ENCODE measurements at regions not wholly inside any gene's neighbourhood (a gene's known extent, or its start where the extent isn't known, plus 50 kb on each side); places are given as distances from the start of the nearest gene placed in this dataset.
A peak's percentile ranks its signal among the peaks of the same experiment; 100 is the strongest.

GRCh38 chr12:115223991-115224390 lies 540.0 kb upstream of the TBX3 start:
- Histone ChIP-seq H3K36me3 (no peaks in the 10 kb centered on the region), H3K4me2 (peak overlapping the region; percentile 6), H3K9ac (no peak overlapping the region), H3K79me2 (ENCODE audit: low read depth) (no peaks in the 10 kb centered on the region), H3F3A (ENCODE audit: low read depth) (peaks cover 7% of the 10 kb centered on the region), H3K4me3 (no peak overlapping the region), H3K27me3 (no peaks in the 10 kb centered on the region), H3K4me1 (peaks cover 17% of the 10 kb centered on the region), H3K9me3 (ENCODE audit: low read depth) (no peaks in the 10 kb centered on the region), H4K20me1 (ENCODE audit: low read depth) (no peaks in the 10 kb centered on the region), H3K27ac (no peak overlapping the region), H2AFZ (replicated peaks) (no peak overlapping the region)
- H3K9me3 Mint-ChIP-seq = no peaks in the 10 kb centered on the region
- no peak overlapping the region for H3K4me3 Mint-ChIP-seq
- TF ChIP-seq EZH2 (IDR thresholded peaks at IDR 0.05) (no peak), EZH2phosphoT487 (IDR thresholded peaks at IDR 0.05) (no peak), CTCF (IDR thresholded peaks at IDR 0.05) (no peak)
- peaks cover 8% of the 10 kb centered on the region for H3K4me1 Mint-ChIP-seq
- peak overlapping the region; percentile 90 for H3K27ac Mint-ChIP-seq
- H3K36me3 Mint-ChIP-seq = no peaks in the 10 kb centered on the region
- no peaks in the 10 kb centered on the region for H3K27me3 Mint-ChIP-seq (ENCODE audit: insufficient read depth, low read depth)
- peak; percentile 68 for DNase-seq (ENCODE audit: low spot score)

- H3K4me3 Mint-ChIP-seq = no peak overlapping the region
- no peaks in the 10 kb centered on the region for H3K36me3 ChIP-seq
- no peak overlapping the region for H3K27ac ChIP-seq
- H2AFZ ChIP-seq (replicated peaks) = no peak overlapping the region
- no peaks in the 10 kb centered on the region for H3K9me3 ChIP-seq (ENCODE audit: low read depth)
- peaks cover 8% of the 10 kb centered on the region for H3K4me1 Mint-ChIP-seq
- no peak overlapping the region for H3K9ac ChIP-seq
- no peak for DNase-seq (ENCODE audit: low spot score)
- peak overlapping the region; percentile 6 for H3K4me2 ChIP-seq
- no peaks in the 10 kb centered on the region for H3K9me3 Mint-ChIP-seq
- H3K27me3 Mint-ChIP-seq (ENCODE audit: insufficient read depth, low read depth) = no peaks in the 10 kb centered on the region
- peaks cover 7% of the 10 kb centered on the region for H3F3A ChIP-seq (ENCODE audit: low read depth)
- H3K27me3 ChIP-seq = no peaks in the 10 kb centered on the region
- H3K36me3 Mint-ChIP-seq = no peaks in the 10 kb centered on the region
- H3K4me1 ChIP-seq = peaks cover 17% of the 10 kb centered on the region
- H3K4me3 ChIP-seq = no peak overlapping the region
- H4K20me1 ChIP-seq (ENCODE audit: low read depth) = no peaks in the 10 kb centered on the region
- H3K27ac Mint-ChIP-seq = no peak overlapping the region
- H3K79me2 ChIP-seq (ENCODE audit: low read depth) = no peaks in the 10 kb centered on the region
- TF ChIP-seq EZH2 (IDR thresholded peaks at IDR 0.05) = no peak
These were observed 539.3 kb upstream of the TBX3 start for GRCh38 chr12:115223322-115223721.

GRCh38 chr12:115222220-115222619 lies 538.2 kb upstream of the TBX3 start:
- Histone ChIP-seq H3F3A (ENCODE audit: low read depth) (peaks cover 7% of the 10 kb centered on the region), H3K27ac (no peak overlapping the region), H2AFZ (replicated peaks) (no peak overlapping the region), H3K79me2 (ENCODE audit: low read depth) (no peaks in the 10 kb centered on the region), H3K4me2 (no peak overlapping the region), H3K36me3 (no peaks in the 10 kb centered on the region), H3K9ac (no peak overlapping the region), H3K4me3 (no peak overlapping the region), H3K9me3 (ENCODE audit: low read depth) (no peaks in the 10 kb centered on the region), H4K20me1 (ENCODE audit: low read depth) (no peaks in the 10 kb centered on the region), H3K4me1 (peaks cover 17% of the 10 kb centered on the region), H3K27me3 (no peaks in the 10 kb centered on the region)
- Mint-ChIP-seq H3K36me3 (no peaks in the 10 kb centered on the region), H3K4me3 (no peak overlapping the region), H3K9me3 (no peaks in the 10 kb centered on the region), H3K27ac (no peak overlapping the region), H3K27me3 (ENCODE audit: insufficient read depth, low read depth) (no peaks in the 10 kb centered on the region), H3K4me1 (peaks cover 8% of the 10 kb centered on the region)
- no peak for DNase-seq (ENCODE audit: low spot score)
- TF ChIP-seq EZH2 (IDR thresholded peaks at IDR 0.05) (no peak), EZH2phosphoT487 (IDR thresholded peaks at IDR 0.05) (no peak), CTCF (IDR thresholded peaks at IDR 0.05) (no peak)

- H4K20me1 ChIP-seq (ENCODE audit: low read depth) = no peaks in the 10 kb centered on the region
- H3K9me3 ChIP-seq (ENCODE audit: low read depth) = no peaks in the 10 kb centered on the region
- DNase-seq (ENCODE audit: low spot score) = no peak
- peaks cover 2% of the 10 kb centered on the region for H3K27me3 Mint-ChIP-seq (ENCODE audit: insufficient read depth, low read depth)
- H3K4me2 ChIP-seq = no peak overlapping the region
- H3K36me3 ChIP-seq = no peaks in the 10 kb centered on the region
- no peaks in the 10 kb centered on the region for H3K27me3 ChIP-seq
- no peak overlapping the region for H3K27ac ChIP-seq
- H3K4me1 ChIP-seq = peaks cover 14% of the 10 kb centered on the region
- H3K27ac Mint-ChIP-seq = no peak overlapping the region
- H3K4me1 Mint-ChIP-seq = peaks cover 14% of the 10 kb centered on the region
- H3K36me3 Mint-ChIP-seq = no peaks in the 10 kb centered on the region
- H3K9me3 Mint-ChIP-seq = no peaks in the 10 kb centered on the region
- no peak overlapping the region for H3K9ac ChIP-seq
- no peak overlapping the region for H3K4me3 Mint-ChIP-seq
- no peak for TF ChIP-seq CTCF (IDR thresholded peaks at IDR 0.05)
- TF ChIP-seq EZH2 (IDR thresholded peaks at IDR 0.05) = no peak
- no peak for TF ChIP-seq EZH2phosphoT487 (IDR thresholded peaks at IDR 0.05)
- no peaks in the 10 kb centered on the region for H3F3A ChIP-seq (ENCODE audit: low read depth)
- H2AFZ ChIP-seq (replicated peaks) = no peak overlapping the region
- no peak overlapping the region for H3K4me3 ChIP-seq
- H3K79me2 ChIP-seq (ENCODE audit: low read depth) = no peaks in the 10 kb centered on the region
These were observed 532.3 kb upstream of the TBX3 start for GRCh38 chr12:115216301-115216700.
